Middle frontal gyrus (tissue), 1 donor: ENCODE measurements at regions not wholly inside any gene's neighbourhood (a gene's known extent, or its start where the extent isn't known, plus 50 kb on each side); places are given as distances from the start of the nearest gene placed in this dataset.
"Not testable (repeated sequence)": the region's sequence is repeated elsewhere in the genome, so short reads cannot be mapped to it uniquely, and the experiment has no call there.

Experiments
- DNase-seq: peaks from one replicate; pipeline ENCODE4 v3.0.0-alpha.2; 2015; ENCODE audit warnings: low spot score; ENCODE audit errors: extremely low spot score

- no peak for DNase-seq
Measured at GRCh38 chr1:47593013-47593568, 155.2 kb downstream of the FOXD2 start.

GRCh38 chr1:47593598-47594285, 155.9 kb downstream of the FOXD2 start:
- DNase-seq: no peak

- no peak for DNase-seq
Measured at GRCh38 chr1:47594627-47595026, 156.8 kb downstream of the FOXD2 start.

- DNase-seq: no peak
Measured at GRCh38 chr1:47596328-47596727, 158.5 kb downstream of the FOXD2 start.

- no peak for DNase-seq
Measured at GRCh38 chr1:47598357-47598756, 160.5 kb downstream of the FOXD2 start.

GRCh38 chr1:47599777-47600176, 161.9 kb downstream of the FOXD2 start:
- no peak for DNase-seq

- not testable (repeated sequence) for DNase-seq
Measured at GRCh38 chr1:47602491-47602890, 164.6 kb downstream of the FOXD2 start.

GRCh38 chr1:47604869-47605268, 167.0 kb downstream of the FOXD2 start:
- DNase-seq: not testable (repeated sequence)

- DNase-seq: no peak
Measured at GRCh38 chr1:47608296-47608875, 170.5 kb downstream of the FOXD2 start.

GRCh38 chr1:47611992-47612391, 174.1 kb downstream of the FOXD2 start:
- no peak for DNase-seq

GRCh38 chr1:47612819-47613218, 175.0 kb downstream of the FOXD2 start:
- DNase-seq: no peak

GRCh38 chr1:47616036-47616435, 178.2 kb downstream of the FOXD2 start:
- no peak for DNase-seq

- no peak for DNase-seq
Measured at GRCh38 chr1:47616906-47617305, 179.1 kb downstream of the FOXD2 start.

GRCh38 chr1:47617381-47618221, 179.8 kb downstream of the FOXD2 start:
- DNase-seq: no peak

GRCh38 chr1:47618222-47618720, 180.4 kb downstream of the FOXD2 start:
- no peak for DNase-seq

GRCh38 chr1:47618830-47619229, 181.0 kb downstream of the FOXD2 start:
- DNase-seq: no peak

- DNase-seq: no peak
Measured at GRCh38 chr1:47621483-47621882, 183.6 kb downstream of the FOXD2 start.

- no peak for DNase-seq
Measured at GRCh38 chr1:47621977-47622376, 184.1 kb downstream of the FOXD2 start.

- no peak for DNase-seq
Measured at GRCh38 chr1:47622776-47623556, 185.1 kb downstream of the FOXD2 start.

- DNase-seq: no peak
Measured at GRCh38 chr1:47623557-47623940, 185.7 kb downstream of the FOXD2 start.

GRCh38 chr1:47624531-47624930, 186.7 kb downstream of the FOXD2 start:
- no peak for DNase-seq
